ENCODE measurements at regions not wholly inside any gene's neighbourhood (a gene's known extent, or its start where the extent isn't known, plus 50 kb on each side); places are given as distances from the start of the nearest gene placed in this dataset.

- Histone ChIP-seq H3K79me2 (ENCODE audit: control insufficient read depth, insufficient read depth, low read length) (no peaks in the 10 kb centered on the region), H2AFZ (ENCODE audit: low read length) (no peak overlapping the region), H3K4me1 (ENCODE audit: control insufficient read depth, extremely low read depth, insufficient read depth, low read length) (no peaks in the 10 kb centered on the region), H3K9ac (ENCODE audit: insufficient read depth, low read length) (no peak overlapping the region), H3K9me3 (ENCODE audit: control insufficient read depth, insufficient read depth, low read depth, low read length) (no peaks in the 10 kb centered on the region), H3K4me3 (replicated peaks in 1 of 4; ENCODE audit: control extremely low read depth in 1 of 4, insufficient read depth in 1 of 4, low read depth in 3 of 4, low read length in 4 of 4) (no peak overlapping the region), H3K27ac (ENCODE audit: insufficient read depth, low read length) (no peak overlapping the region), H3K27me3 (ENCODE audit: control insufficient read depth, insufficient read depth, low read length) (no peaks in the 10 kb centered on the region), H4K20me1 (ENCODE audit: control insufficient read depth, extremely low read depth, insufficient read depth, low read length) (no peaks in the 10 kb centered on the region), H3K36me3 (ENCODE audit: control insufficient read depth, insufficient read depth, low read length) (no peaks in the 10 kb centered on the region), H3K4me2 (ENCODE audit: extremely low read depth, insufficient read depth, low read length) (no peak overlapping the region)
- no peak for DNase-seq (ENCODE audit: low read depth in 2 of 2)
- TF ChIP-seq CTCF (conservative IDR thresholded peaks at IDR 0.05 in 1 of 2, IDR thresholded peaks at IDR 0.05 in 1 of 2; ENCODE audit: low read depth in 1 of 2, low read length in 2 of 2) = no peak
- no peak for TF ChIP-seq EZH2 (IDR thresholded peaks at IDR 0.05; ENCODE audit: low read length, missing control alignments)
Observed at GRCh38 chr18:34094148-34094547, 130.6 kb downstream of the NOL4 start.

- TF ChIP-seq EZH2 (IDR thresholded peaks at IDR 0.05; ENCODE audit: low read length, missing control alignments) = no peak
- no peak for TF ChIP-seq CTCF (conservative IDR thresholded peaks at IDR 0.05 in 1 of 2, IDR thresholded peaks at IDR 0.05 in 1 of 2; ENCODE audit: low read depth in 1 of 2, low read length in 2 of 2)
- Histone ChIP-seq H4K20me1 (ENCODE audit: control insufficient read depth, extremely low read depth, insufficient read depth, low read length) (no peaks in the 10 kb centered on the region), H3K27me3 (ENCODE audit: control insufficient read depth, insufficient read depth, low read length) (no peaks in the 10 kb centered on the region)
Observed at GRCh38 chr18:34092796-34093195, 131.9 kb downstream of the NOL4 start.

GRCh38 chr18:34086370-34086769, 138.3 kb downstream of the NOL4 start:
- no peak for DNase-seq (ENCODE audit: low read depth in 2 of 2)
- TF ChIP-seq CTCF (conservative IDR thresholded peaks at IDR 0.05 in 1 of 2, IDR thresholded peaks at IDR 0.05 in 1 of 2; ENCODE audit: low read depth in 1 of 2, low read length in 2 of 2) = no peak
- no peak for TF ChIP-seq EZH2 (IDR thresholded peaks at IDR 0.05; ENCODE audit: low read length, missing control alignments)

More at GRCh38 chr18:34092796-34093195, 131.9 kb downstream of the NOL4 start:
- DNase-seq (ENCODE audit: low read depth in 2 of 2) = no peak
- Histone ChIP-seq H3K9me3 (ENCODE audit: control insufficient read depth, insufficient read depth, low read depth, low read length) (no peaks in the 10 kb centered on the region), H3K36me3 (ENCODE audit: control insufficient read depth, insufficient read depth, low read length) (no peaks in the 10 kb centered on the region), H3K4me3 (replicated peaks in 1 of 4; ENCODE audit: control extremely low read depth in 1 of 4, insufficient read depth in 1 of 4, low read depth in 3 of 4, low read length in 4 of 4) (no peak overlapping the region), H3K27ac (ENCODE audit: insufficient read depth, low read length) (no peak overlapping the region), H2AFZ (ENCODE audit: low read length) (no peak overlapping the region), H3K4me1 (ENCODE audit: control insufficient read depth, extremely low read depth, insufficient read depth, low read length) (no peaks in the 10 kb centered on the region), H3K9ac (ENCODE audit: insufficient read depth, low read length) (no peak overlapping the region), H3K4me2 (ENCODE audit: extremely low read depth, insufficient read depth, low read length) (no peak overlapping the region), H3K79me2 (ENCODE audit: control insufficient read depth, insufficient read depth, low read length) (no peaks in the 10 kb centered on the region)

More at GRCh38 chr18:34086370-34086769, 138.3 kb downstream of the NOL4 start:
- Histone ChIP-seq H3K27ac (ENCODE audit: insufficient read depth, low read length) (no peak overlapping the region), H3K9ac (ENCODE audit: insufficient read depth, low read length) (no peak overlapping the region), H3K79me2 (ENCODE audit: control insufficient read depth, insufficient read depth, low read length) (no peaks in the 10 kb centered on the region), H3K4me1 (ENCODE audit: control insufficient read depth, extremely low read depth, insufficient read depth, low read length) (no peaks in the 10 kb centered on the region), H3K27me3 (ENCODE audit: control insufficient read depth, insufficient read depth, low read length) (no peaks in the 10 kb centered on the region), H3K4me2 (ENCODE audit: extremely low read depth, insufficient read depth, low read length) (no peak overlapping the region), H4K20me1 (ENCODE audit: control insufficient read depth, extremely low read depth, insufficient read depth, low read length) (no peaks in the 10 kb centered on the region), H3K36me3 (ENCODE audit: control insufficient read depth, insufficient read depth, low read length) (no peaks in the 10 kb centered on the region), H3K4me3 (replicated peaks in 1 of 4; ENCODE audit: control extremely low read depth in 1 of 4, insufficient read depth in 1 of 4, low read depth in 3 of 4, low read length in 4 of 4) (no peak overlapping the region), H2AFZ (ENCODE audit: low read length) (no peak overlapping the region), H3K9me3 (ENCODE audit: control insufficient read depth, insufficient read depth, low read depth, low read length) (no peaks in the 10 kb centered on the region)
